ENCODE measurements at regions not wholly inside any gene's neighbourhood (a gene's known extent, or its start where the extent isn't known, plus 50 kb on each side); places are given as distances from the start of the nearest gene placed in this dataset.
A peak's percentile ranks its signal among the peaks of the same experiment; 100 is the strongest.

DNA sequence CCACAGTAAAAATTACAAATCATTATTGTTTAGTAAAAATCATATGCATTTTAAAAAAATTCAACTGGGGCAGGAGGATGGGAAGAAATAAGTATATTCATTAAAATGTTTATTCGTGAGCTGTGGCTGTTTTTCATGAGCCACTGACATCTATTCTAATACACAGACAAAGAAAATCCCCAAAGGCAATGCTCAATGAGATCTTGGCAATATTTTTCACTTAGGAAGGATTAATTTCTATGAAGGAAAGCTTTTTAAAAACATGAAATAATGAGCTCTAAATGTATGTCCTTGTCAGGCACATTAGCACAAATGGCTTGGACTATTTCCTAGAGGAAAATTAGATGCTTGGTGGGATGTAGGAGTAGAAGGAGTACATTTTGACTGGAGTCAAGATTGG, 262.0 kb upstream of the MMADHC start:
- TF ChIP-seq, protein P1, sequence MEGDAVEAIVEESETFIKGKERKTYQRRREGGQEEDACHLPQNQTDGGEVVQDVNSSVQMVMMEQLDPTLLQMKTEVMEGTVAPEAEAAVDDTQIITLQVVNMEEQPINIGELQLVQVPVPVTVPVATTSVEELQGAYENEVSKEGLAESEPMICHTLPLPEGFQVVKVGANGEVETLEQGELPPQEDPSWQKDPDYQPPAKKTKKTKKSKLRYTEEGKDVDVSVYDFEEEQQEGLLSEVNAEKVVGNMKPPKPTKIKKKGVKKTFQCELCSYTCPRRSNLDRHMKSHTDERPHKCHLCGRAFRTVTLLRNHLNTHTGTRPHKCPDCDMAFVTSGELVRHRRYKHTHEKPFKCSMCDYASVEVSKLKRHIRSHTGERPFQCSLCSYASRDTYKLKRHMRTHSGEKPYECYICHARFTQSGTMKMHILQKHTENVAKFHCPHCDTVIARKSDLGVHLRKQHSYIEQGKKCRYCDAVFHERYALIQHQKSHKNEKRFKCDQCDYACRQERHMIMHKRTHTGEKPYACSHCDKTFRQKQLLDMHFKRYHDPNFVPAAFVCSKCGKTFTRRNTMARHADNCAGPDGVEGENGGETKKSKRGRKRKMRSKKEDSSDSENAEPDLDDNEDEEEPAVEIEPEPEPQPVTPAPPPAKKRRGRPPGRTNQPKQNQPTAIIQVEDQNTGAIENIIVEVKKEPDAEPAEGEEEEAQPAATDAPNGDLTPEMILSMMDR (IDR thresholded peaks at IDR 0.05; ENCODE audit: insufficient read depth, low read length, severe bottlenecking), result no peak
- DNase-seq (ENCODE audit: low read depth) (no peak), FAIRE-seq (no peak)
- Histone ChIP-seq H3K36me3 (ENCODE audit: control insufficient read depth, insufficient read depth, low read length) (no peaks in the 10 kb centered on the region), H3K27me3 (ENCODE audit: control insufficient read depth, insufficient read depth, low read length) (no peaks in the 10 kb centered on the region), H3K4me3 (ENCODE audit: low read depth, low read length) (no peak overlapping the region)

DNA sequence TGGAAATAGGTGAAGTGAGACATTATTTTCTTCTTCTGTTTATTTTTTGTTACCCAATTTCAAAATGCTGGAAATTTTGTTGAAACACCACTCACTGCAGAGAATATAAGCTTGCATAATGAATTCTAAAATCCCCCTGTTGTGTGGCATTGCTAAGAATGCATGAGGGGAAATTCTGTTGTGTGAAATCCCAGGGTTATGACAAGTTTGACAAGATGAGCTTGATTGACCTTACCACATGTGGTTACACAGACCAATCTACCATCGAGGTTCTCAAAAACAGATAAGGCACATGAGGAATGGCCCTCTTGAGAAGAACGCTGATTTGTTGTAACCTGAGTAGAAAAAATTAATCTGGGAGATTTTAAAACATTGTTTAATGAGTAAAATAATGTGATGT, 261.6 kb upstream of the MMADHC start:
- Histone ChIP-seq H3K27me3 (ENCODE audit: control insufficient read depth, insufficient read depth, low read length) (no peaks in the 10 kb centered on the region), H3K4me3 (ENCODE audit: low read depth, low read length) (no peak overlapping the region), H3K36me3 (ENCODE audit: control insufficient read depth, insufficient read depth, low read length) (no peaks in the 10 kb centered on the region)
- no peak for FAIRE-seq
- TF ChIP-seq, protein P1 (IDR thresholded peaks at IDR 0.05; ENCODE audit: insufficient read depth, low read length, severe bottlenecking), result no peak
- no peak for DNase-seq (ENCODE audit: low read depth)

DNA sequence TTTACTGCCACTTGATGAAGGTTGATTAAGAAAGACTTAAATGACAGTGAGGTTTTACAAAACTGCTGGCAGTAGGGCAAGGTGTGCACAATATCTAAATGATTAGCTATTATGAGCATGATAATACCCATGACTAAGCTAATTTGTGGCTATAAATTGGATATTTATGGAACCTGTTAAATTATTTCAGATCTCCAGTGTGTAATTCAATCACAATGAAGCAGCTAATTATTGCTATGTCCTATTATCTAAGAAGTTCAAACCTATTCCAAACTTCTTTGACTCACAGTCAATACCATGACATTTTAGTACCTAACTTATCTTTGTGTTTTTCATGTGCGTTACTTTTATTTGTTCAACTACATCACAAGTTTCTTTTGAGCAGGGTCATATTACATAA, 253.8 kb upstream of the MMADHC start:
- H3K27me3 ChIP-seq (ENCODE audit: control insufficient read depth, insufficient read depth, low read length), result no peaks in the 10 kb centered on the region
- TF ChIP-seq, protein P1 (IDR thresholded peaks at IDR 0.05; ENCODE audit: insufficient read depth, low read length, severe bottlenecking), result no peak
- DNase-seq (ENCODE audit: low read depth), result no peak
- FAIRE-seq, result no peak
- H3K36me3 ChIP-seq (ENCODE audit: control insufficient read depth, insufficient read depth, low read length), result no peaks in the 10 kb centered on the region
- H3K4me3 ChIP-seq (ENCODE audit: low read depth, low read length), result no peak overlapping the region

DNA sequence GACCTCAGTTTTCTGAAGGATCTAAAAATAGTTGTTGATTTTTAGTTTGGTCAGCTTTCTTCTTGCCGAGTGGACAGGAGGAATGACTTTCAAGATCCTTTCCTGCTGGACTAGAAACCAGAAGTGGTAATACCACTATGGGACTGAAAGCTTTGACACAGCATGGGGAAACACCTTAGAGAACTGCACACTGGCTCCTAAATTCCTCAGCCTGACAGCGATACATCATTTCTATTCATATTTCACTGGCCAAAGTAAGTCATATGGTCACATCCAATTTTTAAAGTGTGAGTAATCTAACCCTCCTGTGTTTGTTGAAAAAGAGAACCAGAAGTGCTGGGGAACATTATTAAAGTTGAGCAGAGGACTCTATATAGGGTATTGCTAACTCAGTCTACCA, 244.7 kb upstream of the MMADHC start:
- TF ChIP-seq, protein P1 (IDR thresholded peaks at IDR 0.05; ENCODE audit: insufficient read depth, low read length, severe bottlenecking), result no peak
- no peaks in the 10 kb centered on the region for H3K27me3 ChIP-seq (ENCODE audit: control insufficient read depth, insufficient read depth, low read length)
- H3K36me3 ChIP-seq (ENCODE audit: control insufficient read depth, insufficient read depth, low read length), result no peaks in the 10 kb centered on the region
- FAIRE-seq (no peak), DNase-seq (ENCODE audit: low read depth) (no peak)
- no peak overlapping the region for H3K4me3 ChIP-seq (ENCODE audit: low read depth, low read length)

DNA sequence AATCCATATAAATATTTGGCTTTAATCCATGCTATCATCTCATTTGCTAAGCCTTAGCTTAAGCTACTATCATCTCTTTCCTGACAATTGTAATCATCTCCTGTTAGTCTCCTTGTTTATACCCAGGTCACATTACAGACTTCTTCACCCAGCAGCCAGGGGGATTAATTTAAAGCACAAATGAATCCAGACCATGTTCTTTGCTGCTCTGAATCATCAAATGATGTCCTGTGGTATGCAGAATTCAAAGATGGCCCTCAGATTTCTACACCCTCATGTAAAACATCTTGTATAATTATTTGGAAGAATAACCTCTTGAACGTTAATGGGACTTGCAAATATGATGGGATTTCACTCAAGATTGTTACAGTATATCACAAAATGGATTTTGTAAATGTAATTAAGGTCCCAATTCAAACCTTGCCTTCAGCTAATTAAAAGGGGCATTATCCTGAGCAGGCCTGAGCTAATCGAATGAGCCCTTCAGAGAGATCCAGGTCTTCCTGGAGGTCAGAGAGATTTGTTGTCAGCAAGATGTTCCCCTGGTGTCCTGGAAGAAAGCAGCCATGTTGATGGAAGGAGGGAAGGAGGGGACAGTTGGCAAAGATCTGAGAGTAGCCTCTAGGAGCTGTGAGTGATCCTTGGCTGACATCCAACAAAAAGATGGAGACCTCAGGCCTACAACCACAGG, 241.1 kb upstream of the MMADHC start:
- no peaks in the 10 kb centered on the region for H3K36me3 ChIP-seq (ENCODE audit: control insufficient read depth, insufficient read depth, low read length)
- TF ChIP-seq, protein P1 (IDR thresholded peaks at IDR 0.05; ENCODE audit: insufficient read depth, low read length, severe bottlenecking), result no peak
- no peak overlapping the region for H3K4me3 ChIP-seq (ENCODE audit: low read depth, low read length)
- no peaks in the 10 kb centered on the region for H3K27me3 ChIP-seq (ENCODE audit: control insufficient read depth, insufficient read depth, low read length)
- DNase-seq (ENCODE audit: low read depth) (no peak), FAIRE-seq (peak; percentile 43)

DNA sequence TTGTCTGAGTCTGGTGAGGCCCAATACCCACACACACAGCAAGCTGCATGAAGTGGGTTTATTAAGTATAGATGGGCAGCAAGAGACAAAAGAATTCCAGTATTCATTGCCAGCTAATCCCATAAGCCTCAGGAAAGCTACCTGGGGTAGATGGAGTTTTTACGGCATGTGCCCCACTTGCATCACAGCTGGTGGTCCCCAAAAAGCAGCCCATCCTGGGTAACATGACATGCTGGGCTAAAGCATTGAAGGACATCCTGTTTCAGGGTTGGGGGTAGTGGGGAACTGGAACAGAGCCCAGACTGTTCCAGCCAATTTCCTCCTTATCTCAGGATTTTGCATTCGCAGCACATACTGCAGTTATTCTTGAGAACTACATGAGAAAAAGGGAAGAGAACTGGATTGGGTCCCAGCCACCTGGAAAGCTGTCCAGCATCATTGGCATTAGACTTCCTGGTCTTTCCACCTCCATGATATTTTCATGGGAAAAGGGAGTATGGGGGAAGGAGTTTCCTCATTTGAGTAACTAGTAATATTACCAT, 240.1 kb upstream of the MMADHC start:
- H3K36me3 ChIP-seq (ENCODE audit: control insufficient read depth, insufficient read depth, low read length), result no peaks in the 10 kb centered on the region
- no peak for FAIRE-seq
- TF ChIP-seq, protein P1 (IDR thresholded peaks at IDR 0.05; ENCODE audit: insufficient read depth, low read length, severe bottlenecking), result no peak

More for the DNA sequence above, 240.1 kb upstream of the MMADHC start:
- no peaks in the 10 kb centered on the region for H3K27me3 ChIP-seq (ENCODE audit: control insufficient read depth, insufficient read depth, low read length)
- no peak overlapping the region for H3K4me3 ChIP-seq (ENCODE audit: low read depth, low read length)
- DNase-seq (ENCODE audit: low read depth), result no peak

Data from bronchial epithelial cell (primary cell).